ENCODE measurements at regions not wholly inside any gene's neighbourhood (a gene's known extent, or its start where the extent isn't known, plus 50 kb on each side); places are given as distances from the start of the nearest gene placed in this dataset.

DNA sequence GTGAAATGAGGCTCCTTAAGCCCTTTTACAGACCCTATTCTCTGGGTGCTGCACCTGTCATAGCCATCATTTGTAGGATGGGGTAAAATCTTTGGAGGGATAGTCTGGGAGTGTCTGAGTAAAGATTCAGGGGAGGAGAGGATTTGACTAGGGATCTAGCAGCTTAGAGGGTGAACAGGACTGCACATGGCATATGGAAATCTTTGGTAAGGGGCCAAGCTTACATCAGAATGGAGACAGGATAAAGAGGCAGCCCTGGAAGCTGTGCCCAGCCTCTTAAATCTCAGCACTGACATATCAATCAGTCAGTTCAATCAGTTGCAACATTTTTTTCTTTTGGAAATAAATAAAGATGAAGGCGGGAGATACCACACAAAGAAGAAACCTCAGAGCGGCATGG is 301.8 kb upstream of the CADM1 start:
- TF ChIP-seq ARNTL (CRISPR knock-in tag; IDR thresholded peaks at IDR 0.05; ENCODE audit: borderline replicate concordance, low read depth) (no peak), GLIS3 (CRISPR knock-in tag; IDR thresholded peaks at IDR 0.05) (no peak), TOX (CRISPR knock-in tag; IDR thresholded peaks at IDR 0.05; ENCODE audit: borderline replicate concordance) (no peak), TCF4 (CRISPR knock-in tag; IDR thresholded peaks at IDR 0.05; ENCODE audit: borderline replicate concordance) (no peak), ESRRG (CRISPR knock-in tag; IDR thresholded peaks at IDR 0.05) (no peak), ZFP30 (CRISPR knock-in tag; IDR thresholded peaks at IDR 0.05) (no peak), ZNF70 (CRISPR knock-in tag; IDR thresholded peaks at IDR 0.05) (no peak), ZFP3 (CRISPR knock-in tag; IDR thresholded peaks at IDR 0.05) (no peak), RARB (CRISPR knock-in tag; IDR thresholded peaks at IDR 0.05) (no peak), SNAI2 (CRISPR knock-in tag; IDR thresholded peaks at IDR 0.05) (no peak), PPARA (CRISPR knock-in tag; IDR thresholded peaks at IDR 0.05; ENCODE audit: borderline replicate concordance) (no peak)
- TF ChIP-seq, protein P1, sequence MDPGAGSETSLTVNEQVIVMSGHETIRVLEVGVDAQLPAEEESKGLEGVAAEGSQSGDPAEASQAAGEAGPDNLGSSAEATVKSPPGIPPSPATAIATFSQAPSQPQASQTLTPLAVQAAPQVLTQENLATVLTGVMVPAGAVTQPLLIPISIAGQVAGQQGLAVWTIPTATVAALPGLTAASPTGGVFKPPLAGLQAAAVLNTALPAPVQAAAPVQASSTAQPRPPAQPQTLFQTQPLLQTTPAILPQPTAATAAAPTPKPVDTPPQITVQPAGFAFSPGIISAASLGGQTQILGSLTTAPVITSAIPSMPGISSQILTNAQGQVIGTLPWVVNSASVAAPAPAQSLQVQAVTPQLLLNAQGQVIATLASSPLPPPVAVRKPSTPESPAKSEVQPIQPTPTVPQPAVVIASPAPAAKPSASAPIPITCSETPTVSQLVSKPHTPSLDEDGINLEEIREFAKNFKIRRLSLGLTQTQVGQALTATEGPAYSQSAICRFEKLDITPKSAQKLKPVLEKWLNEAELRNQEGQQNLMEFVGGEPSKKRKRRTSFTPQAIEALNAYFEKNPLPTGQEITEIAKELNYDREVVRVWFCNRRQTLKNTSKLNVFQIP (CRISPR knock-in tag; IDR thresholded peaks at IDR 0.05; ENCODE audit: borderline replicate concordance, low read depth): no peak
- TF ChIP-seq, protein P2, sequence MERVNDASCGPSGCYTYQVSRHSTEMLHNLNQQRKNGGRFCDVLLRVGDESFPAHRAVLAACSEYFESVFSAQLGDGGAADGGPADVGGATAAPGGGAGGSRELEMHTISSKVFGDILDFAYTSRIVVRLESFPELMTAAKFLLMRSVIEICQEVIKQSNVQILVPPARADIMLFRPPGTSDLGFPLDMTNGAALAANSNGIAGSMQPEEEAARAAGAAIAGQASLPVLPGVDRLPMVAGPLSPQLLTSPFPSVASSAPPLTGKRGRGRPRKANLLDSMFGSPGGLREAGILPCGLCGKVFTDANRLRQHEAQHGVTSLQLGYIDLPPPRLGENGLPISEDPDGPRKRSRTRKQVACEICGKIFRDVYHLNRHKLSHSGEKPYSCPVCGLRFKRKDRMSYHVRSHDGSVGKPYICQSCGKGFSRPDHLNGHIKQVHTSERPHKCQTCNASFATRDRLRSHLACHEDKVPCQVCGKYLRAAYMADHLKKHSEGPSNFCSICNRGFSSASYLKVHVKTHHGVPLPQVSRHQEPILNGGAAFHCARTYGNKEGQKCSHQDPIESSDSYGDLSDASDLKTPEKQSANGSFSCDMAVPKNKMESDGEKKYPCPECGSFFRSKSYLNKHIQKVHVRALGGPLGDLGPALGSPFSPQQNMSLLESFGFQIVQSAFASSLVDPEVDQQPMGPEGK (CRISPR knock-in tag; IDR thresholded peaks at IDR 0.05; ENCODE audit: borderline replicate concordance): no peak
